ENCODE measurements at regions not wholly inside any gene's neighbourhood (a gene's known extent, or its start where the extent isn't known, plus 50 kb on each side); places are given as distances from the start of the nearest gene placed in this dataset.

GRCh38 chr2:43105586-43106558, 120.5 kb downstream of the ZFP36L2 start:
- no peak for DNase-seq (ENCODE audit: low read depth)

- DNase-seq (ENCODE audit: low read depth), result no peak
Observed at GRCh38 chr2:43104763-43105162, 121.6 kb downstream of the ZFP36L2 start.

GRCh38 chr2:43104106-43104505, 122.3 kb downstream of the ZFP36L2 start:
- DNase-seq (ENCODE audit: low read depth), result no peak

GRCh38 chr2:43103093-43103404, 123.4 kb downstream of the ZFP36L2 start:
- no peak for DNase-seq (ENCODE audit: low read depth)

- no peak for DNase-seq (ENCODE audit: low read depth)
Observed at GRCh38 chr2:43102366-43103092, 123.9 kb downstream of the ZFP36L2 start.

- no peak for DNase-seq (ENCODE audit: low read depth)
Observed at GRCh38 chr2:43101751-43102150, 124.7 kb downstream of the ZFP36L2 start.

GRCh38 chr2:43100883-43101662, 125.3 kb downstream of the ZFP36L2 start:
- no peak for DNase-seq (ENCODE audit: low read depth)

- no peak for DNase-seq (ENCODE audit: low read depth)
Observed at GRCh38 chr2:43100362-43100882, 126.0 kb downstream of the ZFP36L2 start.

- no peak for DNase-seq (ENCODE audit: low read depth)
Observed at GRCh38 chr2:43099797-43100196, 126.6 kb downstream of the ZFP36L2 start.

- no peak for DNase-seq (ENCODE audit: low read depth)
Observed at GRCh38 chr2:43098539-43098938, 127.9 kb downstream of the ZFP36L2 start.

GRCh38 chr2:43097644-43098408, 128.6 kb downstream of the ZFP36L2 start:
- DNase-seq (ENCODE audit: low read depth), result no peak

- no peak for DNase-seq (ENCODE audit: low read depth)
Observed at GRCh38 chr2:43095533-43096295, 130.7 kb downstream of the ZFP36L2 start.

- DNase-seq (ENCODE audit: low read depth), result no peak
Observed at GRCh38 chr2:43092520-43093179, 133.8 kb downstream of the ZFP36L2 start.

- no peak for DNase-seq (ENCODE audit: low read depth)
Observed at GRCh38 chr2:43090317-43090716, 136.1 kb downstream of the ZFP36L2 start.

- no peak for DNase-seq (ENCODE audit: low read depth)
Observed at GRCh38 chr2:43088143-43089073, 138.0 kb downstream of the ZFP36L2 start.

- DNase-seq (ENCODE audit: low read depth), result no peak
Observed at GRCh38 chr2:43087413-43087812, 139.0 kb downstream of the ZFP36L2 start.

GRCh38 chr2:43086451-43087221, 139.8 kb downstream of the ZFP36L2 start:
- DNase-seq (ENCODE audit: low read depth), result no peak

GRCh38 chr2:43085929-43086328, 140.5 kb downstream of the ZFP36L2 start:
- DNase-seq (ENCODE audit: low read depth), result no peak

All from T follicular helper cell (primary cell).